Activated CD4-positive, alpha-beta T cell treated with anti-CD3 and anti-CD28 coated beads for 36 hours (primary cell): ENCODE measurements at regions not wholly inside any gene's neighbourhood (a gene's known extent, or its start where the extent isn't known, plus 50 kb on each side); places are given as distances from the start of the nearest gene placed in this dataset.

Source experiments
- ATAC-seq: fragments of 200-7000 bp; cut with Tn5 transposase; one replicate; pipeline ENCODE4 v1.10.0; 2021; ENCODE audit warnings: mild to moderate bottlenecking, moderate library complexity
- CTCF ChIA-PET: fragments of 350-600 bp; sonication (Branson Sonifier 250); formaldehyde crosslinking; loops from one replicate; lab custom pipeline; 2021; ENCODE audit warnings: antibody characterized with exemption; lab: Charles Lee
- POLR2A ChIA-PET: fragments of 350-600 bp; sonication (Branson Sonifier 250); formaldehyde crosslinking; loops from one replicate; lab custom pipeline; 2021; ENCODE audit warnings: antibody characterized with exemption, inconsistent platforms; lab: Charles Lee
- DNase-seq: peaks from one replicate; pipeline ENCODE4 v3.0.0-alpha.2; 2020
- H3K27ac Mint-ChIP-seq: one replicate; pipeline ENCODE4 v1.8.0; 2021; ENCODE audit warnings: mixed read lengths
- H3K27me3 Mint-ChIP-seq: one replicate; pipeline ENCODE4 v1.8.0; 2021; ENCODE audit warnings: mixed read lengths
- H3K36me3 Mint-ChIP-seq: one replicate; pipeline ENCODE4 v1.8.0; 2021; ENCODE audit warnings: low read depth, mixed read lengths
- H3K4me1 Mint-ChIP-seq: one replicate; pipeline ENCODE4 v1.8.0; 2021; ENCODE audit warnings: mixed read lengths
- H3K4me3 Mint-ChIP-seq: one replicate; pipeline ENCODE4 v1.8.0; 2021; ENCODE audit warnings: mild to moderate bottlenecking, moderate library complexity, mixed read lengths
- H3K9me3 Mint-ChIP-seq: one replicate; pipeline ENCODE4 v1.8.0; 2021; ENCODE audit warnings: low read depth, mixed read lengths
- intact Hi-C, 2 experiments: fragments of 100-400 bp; cut with DNase I in 1 of 2; cut with micrococcal nuclease in 1 of 2; formaldehyde crosslinking; loops; one replicate each; pipeline versions ENCODE4 v1.14.2 to v1.15.1; 2022 to 2024; cut with DNase I, micrococcal nuclease

GRCh38 chr5:152529440-152529839 is 124.4 kb upstream of the NMUR2 start:
- Mint-ChIP-seq H3K4me1 (peaks cover 8% of the 10 kb centered on the region), H3K9me3 (no peaks in the 10 kb centered on the region), H3K27ac (no peak overlapping the region), H3K4me3 (no peak overlapping the region), H3K27me3 (no peaks in the 10 kb centered on the region), H3K36me3 (no peaks in the 10 kb centered on the region)
- ChIA-PET CTCF (interaction anchor here (0.7 to 1.0 kb wide), 2 partner anchors 416 to 1436 kb away, joined by 3 read pairs; no protein-coding TSS in a partner anchor), POLR2A (no interaction called here)
- no peak for ATAC-seq
- intact Hi-C loops = no loop called here
- DNase-seq = no peak

GRCh38 chr5:152532714-152533113 is 127.6 kb upstream of the NMUR2 start:
- CTCF ChIA-PET = interaction anchor here (0.5 to 2.1 kb wide), 4 partner anchors 78 to 1434 kb away, joined by 3 to 16 read pairs (median 4); no protein-coding TSS in a partner anchor

DNA sequence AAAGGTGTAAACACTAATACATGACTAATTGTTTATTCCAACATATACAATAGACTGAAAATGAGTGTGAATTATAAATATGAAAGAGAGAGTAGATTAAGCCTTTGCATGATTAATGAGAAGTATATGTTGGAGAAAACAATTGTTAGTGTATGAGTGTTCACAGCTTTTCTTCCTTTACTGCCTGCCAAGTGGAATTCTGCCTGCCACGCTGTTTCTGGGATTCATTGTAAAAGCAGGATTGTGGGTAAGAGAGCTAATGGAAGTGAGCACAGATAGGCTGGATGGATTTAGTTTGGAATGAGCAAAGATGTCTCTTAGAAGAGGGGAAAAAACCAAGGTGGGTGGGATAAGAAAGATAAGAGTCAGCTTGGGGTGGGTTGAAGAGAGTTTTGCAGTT is 129.6 kb upstream of the NMUR2 start:
- Mint-ChIP-seq H3K36me3 (no peaks in the 10 kb centered on the region), H3K9me3 (no peaks in the 10 kb centered on the region), H3K4me3 (no peak overlapping the region), H3K4me1 (no peaks in the 10 kb centered on the region), H3K27me3 (no peaks in the 10 kb centered on the region), H3K27ac (no peak overlapping the region)
- intact Hi-C loops = loop anchor here (5.0 to 10.0 kb wide), 2 partner anchors 890 to 1433 kb away; no protein-coding TSS in a partner anchor
- CTCF ChIA-PET = interaction anchor here (1.4 kb wide), 1 partner anchor 1431 kb away, joined by 6 read pairs; no protein-coding TSS in a partner anchor
- POLR2A ChIA-PET = no interaction called here
- no peak for DNase-seq
- no peak for ATAC-seq

More at GRCh38 chr5:152532714-152533113, 127.6 kb upstream of the NMUR2 start:
- POLR2A ChIA-PET = no interaction called here
- intact Hi-C loops = loop anchor here (1.0 to 10.0 kb wide), 4 partner anchors 616 to 1435 kb away; no protein-coding TSS in a partner anchor
- Mint-ChIP-seq H3K36me3 (no peaks in the 10 kb centered on the region), H3K9me3 (no peaks in the 10 kb centered on the region), H3K4me1 (no peaks in the 10 kb centered on the region), H3K27ac (no peak overlapping the region), H3K27me3 (no peaks in the 10 kb centered on the region), H3K4me3 (no peak overlapping the region)
- DNase-seq (no peak), ATAC-seq (no peak)

DNA sequence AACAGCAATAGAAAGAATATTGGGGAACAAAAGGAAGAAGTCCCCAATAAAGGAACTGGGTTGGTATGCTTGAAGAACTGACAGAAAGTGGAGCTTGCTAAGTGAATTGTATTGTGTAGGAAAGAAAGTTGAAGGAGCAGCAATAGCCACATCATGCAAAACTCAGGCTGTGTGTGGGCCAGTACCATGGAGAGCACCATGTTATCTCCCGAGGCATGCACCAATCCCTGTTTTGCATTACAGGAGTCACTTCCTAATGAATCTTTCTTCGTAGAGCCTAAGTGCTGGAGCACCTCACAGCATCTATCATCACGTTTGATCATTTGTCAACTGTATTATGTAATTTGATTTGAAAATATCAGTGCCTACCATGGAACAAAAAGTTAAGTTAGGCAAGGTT is 137.7 kb upstream of the NMUR2 start:
- no peaks in the 10 kb centered on the region for H3K36me3 Mint-ChIP-seq
- POLR2A ChIA-PET = no interaction called here
- ATAC-seq (no peak), DNase-seq (no peak)
- H3K27me3 Mint-ChIP-seq = peaks cover 15% of the 10 kb centered on the region
- no peaks in the 10 kb centered on the region for H3K4me1 Mint-ChIP-seq
- CTCF ChIA-PET = interaction anchor here (0.5 kb wide), 1 partner anchor 623 kb away, joined by 3 read pairs; no protein-coding TSS in a partner anchor
- H3K9me3 Mint-ChIP-seq = no peaks in the 10 kb centered on the region
- H3K27ac Mint-ChIP-seq = no peak overlapping the region
- intact Hi-C loops = no loop called here
- no peak overlapping the region for H3K4me3 Mint-ChIP-seq

DNA sequence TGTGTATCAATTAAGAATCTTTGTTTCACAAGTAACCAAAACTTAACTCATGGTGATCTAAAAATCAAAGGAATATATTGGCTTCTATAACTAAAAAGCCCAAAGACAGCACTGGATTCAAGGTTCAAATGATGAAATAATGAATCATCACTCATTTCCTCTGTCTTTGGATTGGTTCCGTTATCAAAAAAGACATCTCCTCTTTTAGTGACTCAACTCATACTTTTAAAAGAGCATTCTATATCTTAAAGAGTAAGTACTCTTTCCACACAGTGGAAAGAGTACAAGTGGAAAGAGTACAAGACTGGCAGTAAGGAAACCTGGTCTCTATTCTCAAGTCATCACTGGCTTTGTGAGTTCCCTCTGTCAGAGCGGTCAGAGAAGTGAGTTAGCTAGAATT is 141.4 kb upstream of the NMUR2 start:
- DNase-seq = no peak
- no peak overlapping the region for H3K4me3 Mint-ChIP-seq
- H3K9me3 Mint-ChIP-seq = no peaks in the 10 kb centered on the region
- H3K36me3 Mint-ChIP-seq = no peaks in the 10 kb centered on the region
- ChIA-PET CTCF (interaction anchor here (0.6 kb wide), 1 partner anchor 1309 kb away, joined by 3 read pairs; no protein-coding TSS in a partner anchor), POLR2A (no interaction called here)
- no peak overlapping the region for H3K27ac Mint-ChIP-seq
- intact Hi-C loops = no loop called here
- H3K27me3 Mint-ChIP-seq = peaks cover 12% of the 10 kb centered on the region
- no peaks in the 10 kb centered on the region for H3K4me1 Mint-ChIP-seq
- peak; percentile 36 for ATAC-seq

GRCh38 chr5:152547202-152547601 is 142.1 kb upstream of the NMUR2 start:
- no peak overlapping the region for H3K27ac Mint-ChIP-seq

DNA sequence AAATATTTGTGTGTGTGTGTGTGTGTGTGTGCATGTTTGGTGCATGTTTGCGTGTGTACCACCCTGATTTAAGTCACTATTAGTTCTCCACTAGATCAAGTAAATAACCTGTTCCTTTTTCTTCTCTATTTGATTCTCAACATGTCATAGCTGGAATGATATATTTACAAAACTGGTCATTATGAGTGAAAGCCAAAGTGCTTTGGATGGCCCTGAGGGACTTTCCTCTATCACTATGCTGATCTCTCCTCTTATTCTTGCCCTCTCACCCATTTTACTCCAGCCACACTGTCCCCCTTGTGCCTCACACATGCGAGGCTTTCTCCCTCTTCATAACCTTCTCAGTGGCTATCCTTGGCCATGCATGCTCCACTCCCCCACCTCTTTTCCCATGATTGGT is 144.6 kb upstream of the NMUR2 start:
- ATAC-seq (no peak), DNase-seq (no peak)
- Mint-ChIP-seq H3K36me3 (no peaks in the 10 kb centered on the region), H3K4me3 (no peak overlapping the region), H3K27ac (no peak overlapping the region), H3K27me3 (peaks cover 2% of the 10 kb centered on the region), H3K9me3 (no peaks in the 10 kb centered on the region), H3K4me1 (no peaks in the 10 kb centered on the region)
- intact Hi-C loops = no loop called here
- POLR2A ChIA-PET = no interaction called here
- CTCF ChIA-PET = no interaction called here

More at GRCh38 chr5:152547202-152547601, 142.1 kb upstream of the NMUR2 start:
- ChIA-PET POLR2A (no interaction called here), CTCF (interaction anchor here (0.6 kb wide), 1 partner anchor 1309 kb away, joined by 3 read pairs; no protein-coding TSS in a partner anchor)
- no peak for DNase-seq
- Mint-ChIP-seq H3K9me3 (no peaks in the 10 kb centered on the region), H3K27me3 (peaks cover 10% of the 10 kb centered on the region), H3K4me3 (no peak overlapping the region), H3K4me1 (no peaks in the 10 kb centered on the region), H3K36me3 (no peaks in the 10 kb centered on the region)
- intact Hi-C loops = no loop called here
- no peak for ATAC-seq

DNA sequence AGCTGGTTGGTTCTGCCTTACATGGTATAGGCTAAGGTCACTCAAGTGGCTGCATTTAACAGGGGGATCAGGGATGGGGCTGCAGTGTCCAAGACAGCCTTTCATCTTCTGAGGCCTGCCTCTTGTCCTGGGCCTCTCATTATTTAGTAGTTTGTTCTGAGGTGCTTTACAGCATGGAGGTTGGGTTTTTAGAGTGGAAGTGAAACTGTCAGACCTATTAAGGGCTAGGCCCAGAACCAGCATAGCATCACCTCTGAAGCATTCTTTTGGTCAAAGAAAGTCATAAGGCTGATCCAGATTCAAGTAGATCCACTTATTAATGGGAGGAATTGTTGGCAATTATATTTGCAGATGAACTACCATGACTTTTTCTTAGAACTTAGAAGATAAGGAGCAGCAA is 146.0 kb upstream of the NMUR2 start:
- no peaks in the 10 kb centered on the region for H3K9me3 Mint-ChIP-seq
- intact Hi-C loops = no loop called here
- DNase-seq (no peak), ATAC-seq (no peak)
- POLR2A ChIA-PET = no interaction called here
- CTCF ChIA-PET = no interaction called here
- peaks cover 2% of the 10 kb centered on the region for H3K27me3 Mint-ChIP-seq
- H3K4me1 Mint-ChIP-seq = no peaks in the 10 kb centered on the region
- no peak overlapping the region for H3K4me3 Mint-ChIP-seq
- H3K36me3 Mint-ChIP-seq = no peaks in the 10 kb centered on the region
- no peak overlapping the region for H3K27ac Mint-ChIP-seq

GRCh38 chr5:152556784-152557183 is 151.7 kb upstream of the NMUR2 start:
- H3K27ac Mint-ChIP-seq = no peak overlapping the region
- no peaks in the 10 kb centered on the region for H3K36me3 Mint-ChIP-seq
- H3K4me1 Mint-ChIP-seq = no peaks in the 10 kb centered on the region
- DNase-seq = no peak
- H3K4me3 Mint-ChIP-seq = no peak overlapping the region
- ATAC-seq = no peak
- intact Hi-C loops = no loop called here
- CTCF ChIA-PET = interaction anchor here (1.2 kb wide), 1 partner anchor 1408 kb away, joined by 3 read pairs; no protein-coding TSS in a partner anchor
- no peaks in the 10 kb centered on the region for H3K9me3 Mint-ChIP-seq
- POLR2A ChIA-PET = no interaction called here
- H3K27me3 Mint-ChIP-seq = no peaks in the 10 kb centered on the region

DNA sequence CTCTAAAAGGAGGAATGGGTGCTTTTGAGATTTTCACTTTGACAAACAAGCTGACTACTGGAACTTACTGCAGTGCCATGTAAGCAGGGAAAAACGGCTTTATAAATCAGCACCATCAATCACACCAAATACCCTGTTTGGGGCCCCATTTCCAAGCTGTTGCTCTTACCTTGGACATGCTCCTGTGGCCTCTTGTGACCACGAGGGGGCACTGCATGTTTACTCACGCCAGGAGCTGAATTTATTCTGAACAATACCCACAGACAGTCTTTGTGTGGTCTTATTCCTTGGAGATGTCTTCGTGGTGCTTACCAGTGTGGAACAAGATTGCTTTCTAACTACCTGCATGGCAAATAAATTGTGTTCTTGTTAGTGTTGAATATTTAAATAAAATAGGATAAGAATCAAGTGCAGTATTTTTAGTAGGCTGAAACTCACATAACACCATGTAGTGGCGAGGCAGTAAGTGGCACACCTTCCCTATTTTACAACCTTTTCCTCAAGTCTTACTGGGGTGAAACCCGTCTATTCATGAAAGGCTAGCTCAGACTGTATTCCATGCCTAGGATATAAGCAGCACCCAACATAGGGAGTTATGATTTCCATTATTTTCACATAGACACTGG is 155.5 kb upstream of the NMUR2 start:
- Mint-ChIP-seq H3K9me3 (no peaks in the 10 kb centered on the region), H3K4me1 (no peaks in the 10 kb centered on the region), H3K27me3 (no peaks in the 10 kb centered on the region), H3K4me3 (no peak overlapping the region), H3K27ac (no peak overlapping the region), H3K36me3 (no peaks in the 10 kb centered on the region)
- intact Hi-C loops = loop anchor here (1.0 to 2.0 kb wide), 3 partner anchors 588 to 1405 kb away; no protein-coding TSS in a partner anchor
- ATAC-seq (no peak), DNase-seq (peak; percentile 66)
- CTCF ChIA-PET = interaction anchor here (0.6 to 1.2 kb wide), 4 partner anchors 14 to 1404 kb away, joined by 3 to 7 read pairs (median 4); no protein-coding TSS in a partner anchor
- POLR2A ChIA-PET = no interaction called here

DNA sequence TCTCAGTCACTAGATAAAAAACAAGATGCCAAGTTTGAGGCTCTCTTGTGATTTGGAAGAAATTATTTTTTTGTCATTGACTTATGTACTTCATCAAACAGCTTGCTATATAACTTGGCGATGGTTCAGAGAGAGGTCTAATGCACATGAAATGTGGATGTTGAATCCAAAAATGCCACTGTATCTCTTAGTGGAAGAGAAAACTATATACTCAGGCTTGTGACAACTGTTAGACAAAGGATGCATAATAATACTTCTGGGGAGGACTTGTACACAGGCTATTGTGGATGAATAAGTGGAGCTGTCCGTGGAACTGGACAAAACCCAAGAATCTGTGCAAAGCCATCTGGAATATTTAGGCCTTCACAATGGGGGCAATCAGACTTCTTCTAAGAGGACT is 162.9 kb upstream of the NMUR2 start:
- Mint-ChIP-seq H3K27ac (no peak overlapping the region), H3K36me3 (no peaks in the 10 kb centered on the region), H3K9me3 (peaks cover 4% of the 10 kb centered on the region), H3K4me3 (no peak overlapping the region), H3K27me3 (no peaks in the 10 kb centered on the region), H3K4me1 (no peaks in the 10 kb centered on the region)
- no peak for DNase-seq
- no peak for ATAC-seq
- ChIA-PET POLR2A (no interaction called here), CTCF (no interaction called here)
- intact Hi-C loops = no loop called here

DNA sequence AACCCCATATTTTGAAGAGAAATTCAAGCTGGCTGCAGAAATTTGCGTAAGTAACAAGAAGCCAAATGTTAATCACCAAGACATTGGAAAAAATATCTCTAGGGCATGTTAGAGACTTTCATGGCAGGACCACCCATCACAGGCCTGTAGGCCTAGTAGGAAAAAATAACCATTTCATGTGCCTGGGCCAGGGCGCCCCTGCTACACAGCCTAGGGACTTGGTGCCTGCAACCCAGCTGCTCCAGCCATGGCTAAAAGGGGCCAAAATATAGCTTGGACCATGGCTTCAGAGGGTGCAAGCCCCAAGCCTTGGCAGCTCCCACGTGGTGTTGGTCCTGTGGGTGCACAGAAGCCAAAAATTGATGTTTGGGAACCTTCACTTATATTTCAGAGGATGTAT is 167.7 kb upstream of the NMUR2 start:
- no peak for DNase-seq
- Mint-ChIP-seq H3K27me3 (no peaks in the 10 kb centered on the region), H3K36me3 (no peaks in the 10 kb centered on the region), H3K4me1 (no peaks in the 10 kb centered on the region), H3K9me3 (peaks cover 4% of the 10 kb centered on the region), H3K4me3 (no peak overlapping the region), H3K27ac (no peak overlapping the region)
- ATAC-seq = no peak
- ChIA-PET CTCF (no interaction called here), POLR2A (no interaction called here)
- intact Hi-C loops = no loop called here
